NCI-H1105 (cell line): ENCODE measurements at regions not wholly inside any gene's neighbourhood (a gene's known extent, or its start where the extent isn't known, plus 50 kb on each side); places are given as distances from the start of the nearest gene placed in this dataset.
"Not testable (repeated sequence)": the region's sequence is repeated elsewhere in the genome, so short reads cannot be mapped to it uniquely, and the experiment has no call there.

Experiments
- DNase-seq: peaks from one replicate; lab custom pipeline; 2025; lab: John Stamatoyannopoulos, UW

DNA sequence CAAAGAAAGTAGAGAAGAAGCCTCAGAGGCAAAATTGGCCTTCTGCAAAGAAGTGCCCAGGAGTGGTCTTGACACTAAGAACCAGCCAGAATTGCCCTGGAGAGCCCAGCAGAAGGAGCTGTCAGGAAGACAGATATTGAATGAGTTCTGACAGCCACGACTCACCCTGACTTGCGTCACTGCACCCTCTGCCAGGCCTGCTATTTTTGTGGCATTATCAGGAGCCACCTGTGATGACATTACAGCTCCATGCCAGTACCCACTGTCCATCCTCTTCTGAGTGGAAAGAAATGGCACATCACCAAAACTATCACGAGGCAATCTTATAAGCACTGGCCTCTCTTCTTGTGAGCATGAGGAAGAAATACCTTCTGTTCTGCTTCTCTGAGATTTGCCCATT, 67.7 kb downstream of the SMIM20 start:
- DNase-seq: no peak

DNA sequence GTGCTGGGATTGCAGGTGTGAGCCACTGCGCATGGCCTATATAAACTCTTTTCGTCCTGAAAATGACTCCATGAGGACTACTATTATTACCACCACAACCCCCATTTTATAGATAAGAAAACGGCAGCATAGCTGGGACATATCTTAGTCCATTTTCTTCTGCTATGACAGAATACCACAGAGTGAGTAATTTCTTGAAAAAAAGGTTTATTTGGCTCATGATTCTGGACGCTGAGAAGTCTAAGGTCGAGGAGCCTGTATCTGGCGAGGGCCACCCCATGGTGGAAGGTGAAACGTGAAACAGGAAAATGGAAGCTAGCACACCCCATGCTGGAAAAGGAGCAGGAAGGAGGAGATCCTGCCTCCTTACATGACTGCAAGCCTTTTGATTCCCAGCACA, 68.9 kb downstream of the SMIM20 start:
- DNase-seq: no peak

DNA sequence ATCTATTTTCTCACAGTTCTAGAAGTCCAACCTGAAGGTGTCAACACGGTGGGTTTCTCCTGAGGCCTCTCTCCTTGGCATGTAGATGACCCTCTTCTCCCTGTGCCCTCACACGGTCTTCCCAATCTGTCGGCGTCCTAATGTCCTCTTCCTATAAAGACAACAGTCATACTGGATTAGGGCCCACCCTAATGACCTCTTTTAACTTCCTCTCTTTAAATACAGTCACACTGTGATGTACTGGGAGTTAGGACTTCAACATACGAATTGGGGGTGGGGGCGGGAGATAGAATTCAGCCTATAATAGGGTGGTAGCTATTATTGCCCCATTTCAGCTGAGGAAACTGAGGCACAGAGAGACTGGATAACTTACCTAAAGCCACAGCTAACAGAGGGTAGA, 70.2 kb downstream of the SMIM20 start:
- DNase-seq: no peak

DNA sequence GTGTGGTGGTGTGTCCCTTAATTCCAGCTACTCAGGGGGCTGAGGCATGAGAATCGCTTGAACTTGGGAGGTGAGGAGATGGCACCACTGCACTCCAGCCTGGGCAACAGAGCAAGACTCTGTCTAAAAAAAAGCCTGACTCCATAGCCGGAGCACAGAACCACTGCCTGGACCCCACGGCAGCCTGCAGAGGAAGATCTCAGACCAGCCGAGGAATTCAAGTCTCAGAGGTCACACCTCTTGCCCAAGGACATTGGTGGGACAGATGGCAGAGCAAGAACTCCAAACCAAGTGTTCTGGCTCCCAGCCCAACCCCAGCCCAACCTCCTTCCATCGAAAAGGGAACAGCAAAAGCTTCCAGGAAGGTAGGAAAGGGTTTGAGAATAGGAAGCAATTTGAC, 70.8 kb downstream of the SMIM20 start:
- DNase-seq: no peak

DNA sequence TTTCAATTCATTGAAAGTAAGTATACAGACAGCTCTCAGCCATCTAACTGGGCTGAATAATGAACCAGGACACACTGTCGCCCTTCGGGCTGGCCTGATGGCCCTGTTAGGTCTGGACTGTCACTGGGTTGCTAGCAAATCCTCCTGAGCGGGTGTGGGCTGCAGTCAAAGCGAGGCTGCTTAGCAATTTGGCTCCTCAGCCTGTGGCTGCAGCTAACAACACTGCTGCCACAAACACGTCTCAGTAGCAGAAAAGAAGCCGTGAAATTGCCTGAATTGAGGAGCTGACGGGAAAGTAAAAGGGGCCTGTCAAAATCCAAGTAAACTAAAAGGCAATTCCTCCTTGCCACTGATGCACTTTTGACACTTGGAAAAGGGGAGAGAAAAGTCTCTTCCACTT, 72.8 kb downstream of the SMIM20 start:
- no peak for DNase-seq

DNA sequence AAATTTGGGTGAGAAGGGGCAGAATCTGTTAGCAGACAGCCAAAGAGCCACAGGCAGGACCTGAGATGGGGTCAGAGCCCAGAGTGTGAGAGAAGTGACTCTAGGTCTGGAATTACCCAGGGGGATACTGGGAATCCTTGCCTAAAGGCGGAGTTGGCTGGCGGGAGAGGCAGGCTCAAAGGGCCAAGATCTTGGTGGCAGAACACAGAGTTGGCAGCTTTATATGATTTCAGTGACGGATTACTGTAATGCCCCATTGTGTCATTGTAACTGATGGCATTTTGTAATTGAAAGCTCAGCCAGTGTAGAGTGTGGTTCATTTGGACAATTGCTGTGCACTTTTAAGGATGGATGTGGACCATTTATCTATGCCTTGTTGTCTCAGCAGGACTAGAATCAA, 77.3 kb downstream of the SMIM20 start:
- DNase-seq: no peak

DNA sequence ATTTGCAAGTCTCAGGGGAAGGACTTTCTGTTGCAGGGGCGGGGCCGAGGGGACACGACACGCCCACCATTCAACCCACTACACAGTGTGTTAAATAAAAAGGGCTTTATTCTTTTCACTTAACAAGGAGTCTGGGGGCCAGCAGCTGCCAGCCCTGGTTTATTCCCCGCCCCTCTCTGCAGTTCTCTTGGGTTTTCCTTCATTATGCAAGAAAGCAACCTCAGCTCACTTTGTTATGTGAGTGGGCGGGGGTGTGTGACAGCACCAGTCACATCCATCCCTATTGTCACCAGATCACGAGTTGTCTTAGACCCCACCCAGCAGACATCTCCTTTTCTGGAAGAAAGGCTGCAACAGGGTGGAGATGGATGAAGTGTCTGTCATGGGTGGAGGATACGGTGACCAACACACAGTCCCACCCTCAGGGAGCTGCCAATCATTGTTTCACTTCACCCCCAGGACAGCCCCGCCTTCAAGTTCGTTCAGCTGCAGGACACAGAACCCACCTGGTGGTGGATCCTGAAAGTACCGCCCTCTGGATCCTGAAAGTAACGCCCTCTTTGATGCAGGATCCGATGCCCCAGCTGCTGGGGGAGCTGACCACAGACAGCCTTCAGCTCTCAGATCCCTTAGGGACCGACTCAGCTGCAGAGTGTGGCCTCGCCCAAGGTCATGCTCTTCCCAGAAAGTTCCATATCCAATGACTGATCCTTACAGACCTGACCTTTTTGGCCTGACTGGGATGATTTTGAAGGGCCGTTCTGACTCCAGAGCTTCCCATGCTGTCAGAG, 79.6 kb downstream of the SMIM20 start:
- no peak for DNase-seq

DNA sequence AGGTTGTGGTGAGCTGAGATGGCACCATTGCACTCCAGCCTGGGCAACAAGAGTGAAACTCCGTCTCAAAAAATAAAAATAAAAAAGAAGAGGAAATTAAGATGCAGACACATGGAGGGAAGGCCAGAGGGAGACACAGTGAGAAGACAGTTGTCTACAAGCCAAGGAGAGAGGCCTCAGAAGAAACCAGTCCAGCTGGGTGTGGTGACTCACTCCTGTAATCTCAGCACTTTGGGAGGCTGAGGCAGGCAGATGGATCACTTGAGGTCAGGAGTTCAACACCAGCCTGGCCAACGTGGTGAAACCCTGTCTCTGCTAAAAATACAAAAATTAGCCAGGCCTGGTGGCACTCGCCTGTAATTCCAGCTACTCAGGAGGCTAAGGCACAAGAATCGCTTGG, 80.6 kb downstream of the SMIM20 start:
- DNase-seq: not testable (repeated sequence)

DNA sequence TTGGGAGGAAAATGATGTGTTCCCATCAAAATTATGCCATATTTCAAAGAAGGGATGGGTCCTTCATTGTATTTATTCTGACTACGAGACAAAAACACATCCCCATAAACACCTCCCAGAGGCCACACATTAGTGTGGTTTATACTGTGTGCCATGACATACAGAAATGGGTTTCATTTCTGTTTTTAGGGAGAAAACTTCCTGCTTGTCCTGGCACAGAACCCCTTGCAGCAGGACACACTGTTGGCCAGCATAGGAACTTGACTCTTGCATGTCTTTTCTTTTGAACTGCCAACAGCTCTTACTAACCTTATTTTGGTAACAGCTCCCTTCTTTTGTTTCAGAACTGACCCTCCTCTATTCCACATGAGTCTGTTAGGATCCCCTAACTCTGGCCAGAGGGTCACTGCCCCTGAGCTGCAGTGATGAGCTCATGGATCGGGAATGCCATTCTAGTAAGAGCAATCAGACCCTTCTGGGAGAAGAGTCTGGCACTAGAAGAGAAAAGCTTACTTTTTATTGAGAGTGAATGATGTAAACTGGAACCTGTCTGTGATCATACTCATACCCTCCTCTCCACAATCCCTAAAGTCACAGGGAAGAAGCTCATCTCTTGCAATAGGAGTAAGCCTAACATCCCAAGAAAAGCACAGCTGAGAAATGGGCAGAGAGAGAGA, 86.4 kb downstream of the SMIM20 start:
- no peak for DNase-seq

DNA sequence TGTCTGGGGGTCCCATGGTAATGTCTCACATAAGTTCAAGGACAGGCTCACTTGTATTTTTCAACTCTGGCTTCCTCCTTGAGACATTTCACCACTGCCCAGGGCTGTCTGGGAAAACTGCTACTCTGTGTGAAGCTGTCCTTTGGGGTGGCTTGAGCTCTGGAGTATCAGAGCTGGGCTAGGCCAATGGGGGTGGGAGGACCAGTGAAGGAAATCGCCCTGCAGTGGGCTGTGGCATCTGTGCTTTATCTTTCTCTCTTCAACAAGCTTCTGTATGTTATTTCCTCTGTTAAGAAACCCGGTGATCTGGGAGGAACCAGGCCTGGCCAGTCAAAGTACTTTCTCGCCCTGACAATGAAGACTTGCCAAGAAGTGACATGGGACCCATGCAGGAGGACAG, 87.4 kb downstream of the SMIM20 start:
- no peak for DNase-seq

DNA sequence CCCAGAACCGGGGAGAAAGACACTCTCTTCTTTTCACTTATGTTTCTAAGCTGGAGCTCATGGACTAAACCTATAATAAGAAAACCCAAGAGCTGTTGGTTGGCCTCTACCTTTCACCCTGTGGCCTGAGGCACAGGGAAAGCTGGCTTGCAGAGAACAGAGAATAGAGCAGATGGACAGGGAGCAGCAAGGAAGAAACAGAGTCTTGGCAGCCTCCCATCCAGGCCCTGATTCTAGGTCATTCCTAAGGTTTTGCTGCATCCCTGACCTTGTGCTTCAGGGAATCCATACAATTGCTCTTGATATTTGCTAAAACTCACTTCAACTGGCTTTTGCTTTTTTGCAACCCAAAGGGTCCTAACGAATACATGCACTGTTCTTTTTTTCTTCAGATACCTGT, 87.8 kb downstream of the SMIM20 start:
- no peak for DNase-seq

DNA sequence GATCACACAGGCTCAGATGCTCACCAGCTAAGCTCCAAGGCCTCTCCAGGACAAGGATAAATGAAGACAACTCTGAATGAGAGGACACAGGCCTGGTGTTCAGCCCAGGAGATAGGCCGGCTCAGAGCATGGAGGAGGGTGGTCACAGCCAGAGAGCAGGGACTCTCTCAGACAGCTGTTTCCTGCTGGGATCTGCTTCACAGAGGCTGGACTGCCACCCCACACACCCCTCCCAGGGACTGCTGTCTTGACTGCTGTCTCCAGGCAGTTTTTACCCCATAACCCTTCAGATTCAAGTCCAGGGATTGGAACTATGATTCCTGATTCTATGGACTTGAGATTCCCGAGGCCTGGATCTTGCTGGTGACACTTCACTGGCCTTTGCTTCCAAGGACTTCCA, 89.0 kb downstream of the SMIM20 start:
- no peak for DNase-seq

DNA sequence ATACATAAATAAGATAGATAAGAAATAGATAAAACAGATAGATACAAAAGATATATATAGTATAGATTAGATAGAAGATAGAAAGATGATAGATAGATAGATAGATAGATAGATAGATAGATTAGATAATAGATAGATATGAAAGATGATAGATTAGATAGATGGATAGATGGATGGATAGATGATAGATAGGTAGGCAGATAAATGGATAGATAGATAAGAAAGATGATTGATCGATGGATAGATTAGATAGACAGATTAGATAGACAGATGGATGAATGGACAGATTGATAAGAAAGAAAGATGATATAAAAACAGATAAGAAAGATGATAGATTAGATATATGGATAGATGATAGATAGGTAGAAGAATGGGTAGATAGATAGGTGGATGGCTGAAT, 90.3 kb downstream of the SMIM20 start:
- no peak for DNase-seq

DNA sequence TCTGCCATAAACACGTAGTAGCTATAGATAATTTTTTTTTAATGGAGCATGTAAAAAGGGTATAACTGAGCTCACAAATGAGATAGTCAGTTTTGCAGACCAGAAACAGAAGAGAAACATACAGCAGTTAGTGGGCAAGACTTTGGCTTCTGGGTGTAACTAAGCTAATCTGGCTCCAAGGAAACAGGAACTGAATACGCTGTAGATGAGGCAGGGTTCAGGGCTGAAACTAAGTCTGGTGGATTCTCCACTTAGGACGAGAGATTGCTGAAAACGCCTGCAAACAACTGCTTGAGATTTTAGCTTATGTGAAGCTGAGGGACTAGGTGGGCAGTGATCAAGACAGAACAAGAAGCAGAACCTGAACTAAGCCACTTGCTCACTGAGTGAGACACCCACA, 91.7 kb downstream of the SMIM20 start:
- no peak for DNase-seq

DNA sequence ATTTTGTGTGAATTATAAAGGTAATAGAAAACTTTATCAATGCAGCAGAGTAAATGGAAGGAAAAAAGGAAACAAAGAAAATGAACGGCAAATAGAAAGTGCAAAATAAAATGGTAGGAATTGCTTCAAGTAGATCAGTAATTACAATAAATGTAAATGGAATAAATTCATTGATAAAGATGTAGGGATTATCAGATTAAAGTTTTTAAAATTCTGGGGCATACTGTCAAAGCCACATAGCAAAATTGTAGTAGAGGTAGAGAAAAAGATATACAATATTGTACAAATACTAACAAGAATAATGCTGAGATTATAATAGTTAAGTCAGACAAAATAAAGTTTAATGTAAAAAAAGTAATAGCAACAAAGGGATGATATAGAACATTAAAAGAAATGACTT, 94.7 kb downstream of the SMIM20 start:
- DNase-seq: no peak

DNA sequence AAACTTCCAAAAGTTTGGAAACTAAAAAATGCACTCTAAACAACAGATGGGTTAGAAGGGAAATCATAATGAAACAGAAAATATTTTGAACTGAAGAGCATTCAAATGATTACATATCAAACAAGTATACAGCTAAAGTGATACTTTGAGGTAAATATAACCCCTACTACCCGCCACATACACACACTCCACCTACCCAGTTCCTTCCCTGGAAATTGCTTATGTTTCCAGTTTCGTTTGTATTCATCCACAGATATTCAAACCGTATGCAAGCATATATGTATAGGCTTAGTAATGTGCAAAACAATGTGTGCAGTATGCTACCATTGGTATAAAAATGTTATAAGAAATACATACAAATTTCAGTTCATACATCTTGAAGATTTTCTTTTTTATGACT, 95.5 kb downstream of the SMIM20 start:
- DNase-seq: no peak

DNA sequence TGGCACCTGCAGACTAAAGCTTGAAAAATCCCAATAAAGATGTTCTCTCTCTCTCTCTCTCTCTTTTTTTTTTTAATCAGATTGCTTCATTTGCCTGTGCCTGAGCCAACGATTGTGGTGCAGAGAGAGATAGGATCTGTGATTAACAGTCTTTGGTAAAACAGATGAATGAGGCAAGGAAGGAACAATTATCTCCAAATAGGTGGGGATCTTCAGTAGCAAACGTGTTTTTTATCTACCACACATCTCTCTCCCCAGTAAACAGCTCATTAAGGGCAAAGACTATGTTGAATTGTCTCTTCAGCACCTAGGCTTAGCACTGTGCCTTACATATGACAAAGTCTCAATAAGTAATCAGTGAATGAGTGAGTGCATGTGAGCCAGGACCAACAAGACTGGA, 96.3 kb downstream of the SMIM20 start:
- no peak for DNase-seq

DNA sequence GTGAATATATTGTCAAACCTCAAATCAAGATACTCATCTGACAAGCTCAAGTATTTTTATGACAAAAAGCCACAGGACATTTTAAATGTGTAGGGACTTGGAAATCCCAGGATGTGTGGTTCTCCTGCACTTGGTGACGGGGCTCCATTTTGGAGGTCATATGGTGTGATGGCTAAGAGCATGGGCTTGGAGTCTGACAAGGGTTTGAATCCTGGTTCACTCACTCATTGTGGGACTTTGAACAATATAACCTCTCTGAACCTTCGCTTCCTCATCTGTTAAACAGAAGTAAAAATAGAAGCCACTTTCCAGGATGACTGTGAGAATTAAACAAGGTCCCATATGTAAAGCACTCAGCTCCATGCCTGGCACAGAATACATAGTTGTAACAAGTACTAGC, 99.6 kb downstream of the SMIM20 start:
- no peak for DNase-seq

DNA sequence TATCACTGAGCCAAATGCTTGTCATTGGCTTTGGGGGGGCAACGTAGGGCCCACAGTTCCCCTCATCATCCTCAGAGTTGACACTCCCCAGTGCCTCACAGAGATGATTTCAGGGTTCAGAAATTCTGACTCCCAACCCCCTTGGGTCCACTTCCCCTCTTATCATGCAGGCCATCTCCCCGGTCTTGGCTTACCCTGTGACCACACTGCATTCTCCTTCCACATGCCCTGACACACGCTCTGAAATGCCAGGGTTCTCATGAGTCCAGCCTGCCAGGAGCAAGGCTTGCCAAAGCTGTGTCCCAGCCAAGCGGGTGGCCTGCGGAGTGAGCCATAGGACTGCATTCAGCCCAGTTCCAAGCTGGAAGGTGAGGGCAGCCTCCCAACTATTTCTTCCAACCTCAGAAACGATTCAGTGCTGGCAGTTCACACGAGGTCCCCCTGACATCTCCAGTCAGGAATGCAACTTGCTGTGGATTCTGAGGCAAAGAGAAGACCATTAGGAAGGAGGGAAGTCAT, 101.2 kb downstream of the SMIM20 start:
- DNase-seq: no peak

DNA sequence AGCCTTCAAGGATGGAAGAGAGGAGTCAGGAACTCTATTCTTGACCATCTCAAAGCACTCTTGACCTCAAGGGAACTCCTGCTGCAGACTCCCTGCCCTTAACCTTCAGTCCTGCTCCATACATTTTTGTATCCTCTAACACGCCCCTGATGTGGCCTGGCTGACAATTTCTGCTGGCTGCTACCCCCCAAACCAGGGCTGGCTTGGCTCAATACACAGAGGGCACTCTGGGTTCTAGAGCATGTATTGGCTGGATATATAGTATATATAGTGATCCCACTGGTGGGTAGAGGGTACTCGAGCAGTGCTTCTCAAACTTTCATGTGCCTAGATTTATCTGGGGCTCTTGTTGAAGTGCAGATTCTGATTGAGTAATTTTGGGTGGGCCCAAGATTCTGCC, 101.9 kb downstream of the SMIM20 start:
- no peak for DNase-seq

DNA sequence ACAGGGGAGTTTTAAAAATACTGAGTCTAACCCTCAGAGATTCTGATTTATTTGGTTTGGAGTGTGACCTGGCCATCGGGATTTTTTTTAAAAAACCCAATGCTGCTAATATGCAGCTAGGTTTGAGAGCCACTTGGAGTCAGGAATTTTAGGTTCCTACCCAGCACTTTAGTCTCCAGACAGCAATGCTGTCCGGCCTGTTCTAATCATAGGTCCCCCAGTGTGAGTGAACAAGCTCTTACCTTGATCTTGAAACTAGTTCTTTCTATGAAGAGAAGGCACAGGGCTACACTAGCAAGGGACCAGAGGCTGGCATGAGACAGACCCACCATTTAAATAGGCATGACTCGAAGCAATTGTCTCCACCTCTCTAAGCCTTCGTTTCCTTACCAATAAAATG, 103.5 kb downstream of the SMIM20 start:
- no peak for DNase-seq

DNA sequence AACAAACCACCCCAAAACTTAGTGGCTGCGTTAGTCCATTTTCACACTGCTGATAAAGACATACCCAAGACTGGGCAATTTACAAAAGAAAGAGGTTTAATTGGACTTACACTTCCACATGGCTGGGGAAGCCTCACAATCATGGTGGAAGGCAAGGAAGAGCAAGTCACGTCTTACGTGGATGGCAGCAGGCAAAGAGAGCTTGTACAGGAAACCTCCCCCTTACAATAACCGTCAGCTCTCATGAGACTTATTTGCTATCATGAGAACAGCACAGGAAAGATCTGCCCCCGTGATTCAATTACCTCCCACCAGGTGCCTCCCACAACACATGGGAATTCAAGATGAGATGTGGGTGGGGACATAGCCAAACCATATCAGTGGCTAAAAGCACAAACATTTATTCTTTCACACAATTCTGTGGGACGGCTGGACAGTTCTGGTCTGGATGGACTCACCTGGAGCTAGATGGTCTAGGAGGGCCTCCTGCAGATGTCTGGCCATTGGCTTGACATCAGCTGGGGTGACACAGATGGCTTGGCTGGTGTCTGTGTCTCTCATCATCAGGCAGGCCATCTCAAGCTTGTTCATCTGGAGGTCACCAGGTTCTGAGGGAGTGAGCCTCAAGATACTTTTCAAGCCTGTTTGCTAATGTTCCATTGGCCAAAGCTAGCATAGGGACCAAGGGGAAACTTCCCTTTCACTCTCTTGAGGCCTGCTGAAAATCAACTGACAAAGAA, 104.1 kb downstream of the SMIM20 start:
- not testable (repeated sequence) for DNase-seq

DNA sequence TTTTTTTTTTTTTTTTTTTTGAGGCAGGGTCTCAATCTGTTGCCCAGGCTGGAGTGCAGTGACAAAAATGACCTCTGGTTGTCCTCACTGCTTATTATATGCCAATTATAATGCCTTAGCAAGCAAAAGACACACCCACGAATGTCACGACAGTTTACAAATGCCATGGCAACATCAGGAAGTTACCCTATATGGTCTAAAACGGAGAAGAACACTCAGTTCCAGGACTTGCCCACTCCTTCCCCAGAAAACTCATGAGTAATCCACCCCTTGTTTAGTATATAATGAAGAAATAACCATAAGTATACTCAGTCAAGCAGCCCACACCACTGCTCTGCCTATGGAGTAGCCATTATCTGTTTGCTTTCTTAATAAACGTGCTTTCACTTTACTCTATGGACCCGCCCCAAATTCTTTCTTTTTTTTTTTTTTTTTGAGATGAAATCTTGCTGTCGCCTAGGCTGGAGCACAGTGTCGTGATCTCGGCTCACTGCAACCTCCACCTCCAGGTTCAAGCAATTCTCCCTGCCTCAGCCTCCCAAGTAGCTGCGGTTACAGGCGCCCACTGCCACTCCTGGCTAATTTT, 106.2 kb downstream of the SMIM20 start:
- DNase-seq: no peak
